Choroid plexus epithelial cell (primary cell): ENCODE measurements at regions not wholly inside any gene's neighbourhood (a gene's known extent, or its start where the extent isn't known, plus 50 kb on each side); places are given as distances from the start of the nearest gene placed in this dataset.

ENCODE experiments used
- DNase-seq: peaks from one replicate; pipeline ENCODE4 v3.0.0-alpha.2; 2010; ENCODE audit warnings: low read depth
- H3K4me3 ChIP-seq: 2 replicates; pipeline ENCODE4 v1.5.1; 2011; ENCODE audit warnings: low read depth, mild to moderate bottlenecking, control low read depth, low read length, moderate library complexity
- CTCF ChIP-seq: conservative IDR thresholded peaks from 2 replicates; pipeline ENCODE4 v1.5.1; 2011; ENCODE audit warnings: low read depth, mild to moderate bottlenecking, control low read depth, inconsistent platforms, low read length, moderate library complexity

DNA sequence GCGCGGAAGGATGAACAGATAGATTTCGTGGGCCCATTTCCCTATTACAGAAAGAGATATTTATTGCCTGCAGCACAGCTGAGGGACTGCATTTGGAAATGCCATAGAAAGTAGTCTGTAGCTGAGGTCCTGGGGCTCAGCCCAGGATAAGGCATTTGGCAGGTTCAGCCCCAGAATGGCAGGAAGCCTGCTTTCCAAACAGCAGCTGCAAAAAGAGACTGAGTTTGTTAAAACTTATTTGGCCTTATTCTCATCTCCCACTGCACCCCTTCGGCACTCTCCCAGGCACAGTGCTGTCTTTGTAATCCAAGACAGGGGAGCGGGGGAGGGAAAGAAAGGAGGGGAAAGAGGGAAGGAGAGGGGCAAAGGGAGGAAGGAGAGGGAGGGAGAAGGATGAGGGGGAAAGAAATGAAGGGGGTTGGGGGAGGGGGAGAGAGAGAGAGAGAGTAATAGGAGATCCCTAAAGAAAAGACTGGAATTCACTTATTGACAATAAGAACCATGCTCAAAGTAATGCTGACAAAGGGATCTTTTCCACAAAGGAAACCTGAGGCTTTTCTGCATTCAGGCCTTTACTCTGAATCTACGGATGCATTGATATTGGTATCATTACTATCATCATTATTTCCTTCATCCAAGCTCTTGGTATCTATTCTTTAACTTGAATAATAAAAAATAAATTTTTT is 94.0 kb upstream of the LRRN1 start:
- DNase-seq, result no peak
- no peak for TF ChIP-seq CTCF
- H3K4me3 ChIP-seq, result no peak overlapping the region

GRCh38 chr3:3701949-3702348 is 97.3 kb upstream of the LRRN1 start:
- no peak overlapping the region for H3K4me3 ChIP-seq
- DNase-seq, result no peak
- TF ChIP-seq CTCF, result no peak

- DNase-seq, result no peak
Observed at GRCh38 chr3:3699816-3700633, 99.2 kb upstream of the LRRN1 start.

DNA sequence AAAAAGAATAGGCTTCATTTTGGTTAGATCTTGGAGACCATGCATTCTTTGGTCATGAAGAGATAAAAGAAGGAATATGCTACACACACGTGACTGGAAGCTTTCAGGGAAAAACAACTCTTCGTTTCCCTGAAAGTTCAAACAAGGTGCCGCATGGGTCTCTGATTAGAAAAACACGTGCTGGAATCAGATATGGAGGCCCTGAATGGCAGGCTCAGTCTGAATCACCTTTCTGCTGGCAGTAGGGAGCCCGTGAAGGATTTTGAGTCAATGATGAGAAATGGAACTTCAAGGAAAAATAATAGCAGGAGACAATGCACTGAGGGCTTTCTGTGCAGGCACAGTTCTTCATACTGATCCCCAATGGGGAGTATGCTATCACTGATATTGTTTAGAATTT is 99.8 kb upstream of the LRRN1 start:
- H3K4me3 ChIP-seq, result no peak overlapping the region
- no peak for DNase-seq
- no peak for TF ChIP-seq CTCF

More at GRCh38 chr3:3699816-3700633, 99.2 kb upstream of the LRRN1 start:
- H3K4me3 ChIP-seq, result no peak overlapping the region
- no peak for TF ChIP-seq CTCF

- no peak for TF ChIP-seq CTCF
Observed at GRCh38 chr3:3696345-3696744, 102.9 kb upstream of the LRRN1 start.

DNA sequence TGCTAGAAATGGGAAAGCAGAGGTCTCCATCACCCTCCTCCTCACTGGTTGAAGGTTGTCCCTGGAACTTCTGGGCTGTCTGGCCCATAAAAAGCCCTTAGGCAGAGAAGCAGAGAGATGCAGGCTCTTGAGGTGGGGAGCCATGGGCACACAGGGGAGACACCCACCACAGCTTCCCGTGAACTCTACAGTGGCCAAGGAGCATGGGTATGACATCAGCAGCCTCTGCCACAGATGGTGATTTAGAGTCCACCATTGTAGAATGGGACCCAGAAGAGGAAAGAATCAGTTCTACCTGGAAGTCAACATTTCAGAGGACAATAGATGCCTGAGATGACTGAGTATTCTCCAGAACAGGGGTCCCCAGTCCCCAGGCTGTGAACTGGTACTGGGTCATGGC is 105.6 kb upstream of the LRRN1 start:
- no peak for DNase-seq
- no peak for TF ChIP-seq CTCF
- H3K4me3 ChIP-seq, result no peak overlapping the region

More at GRCh38 chr3:3696345-3696744, 102.9 kb upstream of the LRRN1 start:
- H3K4me3 ChIP-seq, result no peak overlapping the region
- DNase-seq, result no peak
